GM12878 (cell line): ENCODE measurements at regions not wholly inside any gene's neighbourhood (a gene's known extent, or its start where the extent isn't known, plus 50 kb on each side); places are given as distances from the start of the nearest gene placed in this dataset.

Experiments
- ATAC-seq: fragments of 200-7000 bp; cut with Tn5 transposase; 3 replicates; pipeline ENCODE4 v1.9.1; 2020; ENCODE audit warnings: mild to moderate bottlenecking, moderate library complexity
- BruUV-seq: library from RNA; stranded (reverse); fragments of 400-500 nt; replicated peaks from 2 replicates; lab custom pipeline; 2021; lab: Mats Ljungman, UMichigan
- CTCF ChIA-PET: fragments of 300-600 bp; sonication (Branson Sonifier 250); formaldehyde crosslinking; extraction: SDS; loops from one replicate; lab custom pipeline; 2021; ENCODE audit warnings: inconsistent platforms; lab: Yijun Ruan, JAX
- POLR2A ChIA-PET: fragments of 350-600 bp; formaldehyde crosslinking; extraction: SDS; loops from one replicate; lab custom pipeline; 2021; ENCODE audit warnings: inconsistent platforms; lab: Charles Lee
- RAD21 ChIA-PET: fragments of 300-600 bp; sonication (Branson Sonifier 250); formaldehyde crosslinking; loops from one replicate; lab custom pipeline; 2023; ENCODE audit warnings: antibody characterized with exemption; ENCODE audit not compliant: unreplicated experiment; lab: Charles Lee
- SMC1A ChIA-PET: fragments of 300-600 bp; sonication (Branson Sonifier 250); formaldehyde crosslinking; loops from one replicate; lab custom pipeline; 2023; ENCODE audit not compliant: unreplicated experiment, uncharacterized antibody; lab: Charles Lee
- DNase-seq: peaks from one replicate; pipeline ENCODE4 v3.0.0-alpha.2; 2011; ENCODE audit warnings: low read depth, low spot score
- FAIRE-seq: peaks from 3 replicates; lab custom pipeline; 2011; peaks lifted over from hg19 to GRCh38; lab: Jason Lieb, UNC
- H2AFZ ChIP-seq: 2 replicates; pipeline ENCODE4 v1.6.0; 2011; ENCODE audit warnings: low read depth, low read length, control low read depth; ENCODE audit not compliant: control insufficient read depth
- H3K27ac ChIP-seq: 2 replicates; pipeline ENCODE4 v1.5.1; 2011; ENCODE audit warnings: control low read depth; ENCODE audit not compliant: control insufficient read depth, insufficient read depth
- H3K27me3 ChIP-seq, 2 experiments: replicated peaks in 1 of 2; 2 replicates each; pipeline versions ENCODE4 v1.6.0 to v1.6.1; 2011; ENCODE audit warnings: low read length in 1 of 2; ENCODE audit not compliant: control insufficient read depth in 2 of 2, insufficient read depth in 2 of 2
- H3K36me3 ChIP-seq, 2 experiments: 2 replicates each; pipeline ENCODE4 v1.5.1; 2011; ENCODE audit warnings: low read length in 1 of 2; ENCODE audit not compliant: control insufficient read depth in 2 of 2, insufficient read depth in 2 of 2
- H3K4me1 ChIP-seq: 2 replicates; pipeline ENCODE4 v1.6.1; 2011; ENCODE audit warnings: mild to moderate bottlenecking, low read length, moderate library complexity, mixed read lengths; ENCODE audit not compliant: control insufficient read depth, insufficient read depth
- H3K4me2 ChIP-seq: 2 replicates; pipeline ENCODE4 v1.6.0; 2011; ENCODE audit warnings: control low read depth; ENCODE audit not compliant: control insufficient read depth, insufficient read depth
- H3K4me3 ChIP-seq: fragments of 200-600 bp; sonication (generic); 2 replicates; pipeline ENCODE4 v1.5.1; 2016
- H3K79me2 ChIP-seq: 2 replicates; pipeline ENCODE4 v1.6.0; 2011; ENCODE audit warnings: low read length; ENCODE audit not compliant: control insufficient read depth, insufficient read depth
- H3K9ac ChIP-seq: 2 replicates; pipeline ENCODE4 v1.8.0; 2011; ENCODE audit warnings: low read length, control low read depth, mixed read lengths; ENCODE audit not compliant: control insufficient read depth, insufficient read depth
- H3K9me3 ChIP-seq: replicated peaks from 3 replicates; pipeline ENCODE4 v1.5.1; 2011; ENCODE audit warnings: mild to moderate bottlenecking, low read length; ENCODE audit not compliant: control insufficient read depth, insufficient read depth
- H4K20me1 ChIP-seq: 2 replicates; pipeline ENCODE4 v1.6.0; 2011; ENCODE audit not compliant: control insufficient read depth, insufficient read depth
- ATF7 ChIP-seq: fragments of 450-650 bp; IDR thresholded peaks from 2 replicates; pipeline ENCODE4 v1.6.1; 2016; ENCODE audit warnings: low read depth, mild to moderate bottlenecking
- BACH1 ChIP-seq: fragments of 450-650 bp; IDR thresholded peaks from 2 replicates; pipeline ENCODE4 v1.6.1; 2017; ENCODE audit warnings: mild to moderate bottlenecking, borderline replicate concordance
- BMI1 ChIP-seq: fragments of 450-650 bp; IDR thresholded peaks from 2 replicates; pipeline ENCODE4 v1.6.1; 2016; ENCODE audit warnings: mild to moderate bottlenecking, moderate library complexity, borderline replicate concordance
- CBX3 ChIP-seq: fragments of 200-600 bp; sonication (generic); IDR thresholded peaks from 2 replicates; pipeline ENCODE4 v1.6.1; 2016; ENCODE audit warnings: low read depth, borderline replicate concordance
- CTCF ChIP-seq, 3 experiments: IDR thresholded peaks in 2 of 3; conservative IDR thresholded peaks in 1 of 3; 2 replicates each; pipeline ENCODE4 v1.5.1; 2011; ENCODE audit warnings: low read depth in 3 of 3, low read length in 3 of 3, mild to moderate bottlenecking in 3 of 3, control low read depth in 2 of 3, moderate library complexity in 2 of 3, inconsistent platforms in 1 of 3, mixed read lengths in 1 of 3; ENCODE audit not compliant: control insufficient read depth in 2 of 3, insufficient read depth in 1 of 3; ENCODE audit errors: extremely low read depth in 1 of 3
- DPF2 ChIP-seq: fragments of 450-650 bp; IDR thresholded peaks from 2 replicates; pipeline ENCODE4 v1.6.1; 2017; ENCODE audit warnings: mild to moderate bottlenecking
- EP300 ChIP-seq, 2 experiments: fragments of 150-350 bp in 1 of 2; IDR thresholded peaks; 2 replicates each; pipeline ENCODE4 v1.6.1; 2011 to 2012; ENCODE audit warnings: low read depth in 2 of 2, low read length in 2 of 2, borderline replicate concordance in 1 of 2, improper control_type of control experiment in 1 of 2, inconsistent platforms in 1 of 2; ENCODE audit not compliant: control insufficient read depth in 1 of 2
- FOXK2 ChIP-seq: fragments of 450-650 bp; IDR thresholded peaks from 2 replicates; pipeline ENCODE4 v1.6.1; 2017; ENCODE audit warnings: mild to moderate bottlenecking, moderate library complexity
- FOXM1 ChIP-seq: IDR thresholded peaks from 2 replicates; pipeline ENCODE4 v1.6.1; 2012; ENCODE audit warnings: low read depth, mild to moderate bottlenecking, inconsistent platforms, low read length, moderate library complexity
- GABPA ChIP-seq: IDR thresholded peaks from 2 replicates; pipeline ENCODE4 v1.6.1; 2014; ENCODE audit warnings: antibody characterized with exemption, low read depth, mild to moderate bottlenecking, inconsistent platforms
- HCFC1 ChIP-seq: fragments of 150-350 bp; IDR thresholded peaks from 2 replicates; pipeline ENCODE4 v1.6.1; 2014; ENCODE audit warnings: low read length
- HDGF ChIP-seq: fragments of 450-650 bp; IDR thresholded peaks from 2 replicates; pipeline ENCODE4 v1.6.1; 2016; ENCODE audit warnings: antibody characterized with exemption
- PAX5 ChIP-seq: IDR thresholded peaks from 2 replicates; pipeline ENCODE4 v1.6.1; 2011; ENCODE audit warnings: low read depth, low read length, borderline replicate concordance
- POLR2AphosphoS5 ChIP-seq: IDR thresholded peaks from 2 replicates; pipeline ENCODE4 v1.6.1; 2011; ENCODE audit warnings: mild to moderate bottlenecking, low read length, inconsistent platforms
- RFX5 ChIP-seq: IDR thresholded peaks from 2 replicates; pipeline ENCODE4 v1.6.1; 2011; ENCODE audit warnings: low read depth, low read length, improper control_type of control experiment
- SMAD1 ChIP-seq: fragments of 450-650 bp; IDR thresholded peaks from 2 replicates; pipeline ENCODE4 v1.6.1; 2018; ENCODE audit warnings: mild to moderate bottlenecking, low read depth; ENCODE audit not compliant: partially characterized antibody
- SRF ChIP-seq, 2 experiments: IDR thresholded peaks; 2 replicates each; pipeline ENCODE4 v1.6.1; 2011; ENCODE audit warnings: low read depth in 2 of 2, low read length in 2 of 2, mild to moderate bottlenecking in 1 of 2, moderate library complexity in 1 of 2
- SUPT20H ChIP-seq: IDR thresholded peaks from 2 replicates; pipeline ENCODE4 v1.6.1; 2011; ENCODE audit warnings: low read depth, mild to moderate bottlenecking, low read length, moderate library complexity, borderline replicate concordance; ENCODE audit not compliant: control insufficient read depth
- ZNF207 ChIP-seq: fragments of 450-650 bp; IDR thresholded peaks from 2 replicates; pipeline ENCODE4 v1.6.1; 2014; ENCODE audit warnings: antibody characterized with exemption, mild to moderate bottlenecking, borderline replicate concordance
- ZNF217 ChIP-seq: fragments of 450-650 bp; IDR thresholded peaks from 2 replicates; pipeline ENCODE4 v1.6.1; 2017; ENCODE audit warnings: antibody characterized with exemption, mild to moderate bottlenecking
- WGBS: methylation state at CpG from one replicate; pipeline ENCODE4 v1.1.6; 2016; ENCODE audit warnings: low lambda C conversion rate; ENCODE audit not compliant: insufficient replicate concordance, insufficient coverage; ENCODE audit errors: missing lambda C conversion rate; 5-methylcytosine and 5-hydroxymethylcytosine counted together
- in situ Hi-C: fragments of 300-500 bp; cut with MboI; formaldehyde crosslinking; loops from 9 replicates; pipeline ENCODE4 v1.14.3; 2018; ENCODE audit warnings: mixed read lengths
- intact Hi-C: fragments of 100-400 bp; cut with micrococcal nuclease; formaldehyde crosslinking; loops from one replicate; pipeline ENCODE4 v1.14.2; 2022; ENCODE audit not compliant: unreplicated experiment
- TF ChIP-seq, protein P1 (sequence below): IDR thresholded peaks from 2 replicates; pipeline ENCODE4 v1.6.1; 2012; ENCODE audit warnings: low read depth, low read length, improper control_type of control experiment

DNA sequence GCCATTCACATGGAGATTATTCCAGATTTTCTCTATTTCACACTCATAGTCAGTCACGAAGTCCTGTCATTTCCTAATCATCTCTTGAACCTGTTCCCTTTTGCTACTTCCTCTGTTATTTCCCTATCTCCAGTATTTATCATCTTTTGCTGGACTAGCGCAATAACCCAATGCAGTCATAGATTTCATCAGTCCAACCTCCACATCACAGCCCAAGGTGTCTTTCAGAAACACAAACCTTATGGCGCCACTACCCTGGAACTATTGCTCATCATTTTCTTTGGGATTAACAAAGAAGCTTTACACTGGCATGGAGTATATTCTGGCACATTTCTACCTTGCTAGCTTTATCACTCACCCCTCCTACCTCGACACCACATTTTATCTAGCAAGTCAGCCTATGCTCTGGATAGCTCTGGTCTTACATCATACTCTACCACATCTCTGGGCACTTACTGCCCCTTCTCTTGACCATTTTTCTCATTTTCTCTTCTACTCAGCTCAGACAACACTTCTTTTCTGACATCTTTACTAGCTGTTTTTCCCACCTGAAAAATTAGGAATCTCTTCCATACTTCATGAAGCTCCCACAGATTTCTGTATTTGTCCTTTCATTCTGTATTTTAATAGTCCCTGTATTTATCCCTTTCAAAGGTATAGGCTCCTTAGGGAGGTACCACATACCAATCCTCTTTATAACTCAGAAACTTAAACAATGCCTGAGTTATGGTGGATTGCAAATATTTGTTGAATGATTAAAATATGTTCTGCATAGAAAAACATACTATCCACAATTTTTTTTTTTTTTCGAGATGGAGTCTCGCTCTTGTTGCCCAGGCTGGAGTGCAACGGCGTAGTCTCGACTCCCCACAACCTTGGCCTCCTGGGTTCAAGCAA is 534.7 kb downstream of the KLF12 start (continued):
- TF ChIP-seq POLR2AphosphoS5, result no peak
- TF ChIP-seq FOXK2, result no peak
- no peak for TF ChIP-seq HDGF
- no peak for TF ChIP-seq RFX5
- TF ChIP-seq EP300 (IDR thresholded peaks at IDR 0.05; ENCODE audit: borderline replicate concordance in 1 of 2, control insufficient read depth in 1 of 2, low read depth in 2 of 2, low read length in 2 of 2), result no peak
- no peak for TF ChIP-seq GABPA
- TF ChIP-seq SMAD1, result no peak

GRCh38 chr13:73598020-73598712 is 536.0 kb downstream of the KLF12 start:
- DNase-seq (no peak), FAIRE-seq (no peak), ATAC-seq (no peak)
- ChIA-PET POLR2A (no interaction called here), SMC1A (no interaction called here), RAD21 (no interaction called here), CTCF (no interaction called here)
- H3K9me3 ChIP-seq, result no peaks in the 10 kb centered on the region
- H2AFZ ChIP-seq, result no peak overlapping the region
- no peak overlapping the region for H3K27ac ChIP-seq
- no peak overlapping the region for H3K4me2 ChIP-seq
- H3K9ac ChIP-seq, result no peak overlapping the region
- H3K27me3 ChIP-seq, result no peaks in the 10 kb centered on the region
- H3K36me3 ChIP-seq, result no peaks in the 10 kb centered on the region
- 1% methylated on average over 3 of the region's 3 CpGs for WGBS
- no TSS peak for BruUV-seq
- no peak overlapping the region for H3K4me3 ChIP-seq
- no peaks in the 10 kb centered on the region for H3K79me2 ChIP-seq
- intact Hi-C loops (no loop called here), in situ Hi-C loops (no loop called here)
- no peaks in the 10 kb centered on the region for H4K20me1 ChIP-seq
- H3K4me1 ChIP-seq, result no peaks in the 10 kb centered on the region
- TF ChIP-seq ZNF207, result no peak
- TF ChIP-seq ZNF217, result no peak
- no peak for TF ChIP-seq SUPT20H
- no peak for TF ChIP-seq HCFC1
- TF ChIP-seq CBX3, result no peak
- TF ChIP-seq DPF2, result no peak
- TF ChIP-seq BACH1, result no peak
- no peak for TF ChIP-seq SRF (IDR thresholded peaks at IDR 0.05; ENCODE audit: low read depth in 2 of 2, low read length in 2 of 2)
- TF ChIP-seq PAX5, result no peak
- TF ChIP-seq ATF7, result no peak
- TF ChIP-seq FOXM1, result no peak
- TF ChIP-seq, protein P1, sequence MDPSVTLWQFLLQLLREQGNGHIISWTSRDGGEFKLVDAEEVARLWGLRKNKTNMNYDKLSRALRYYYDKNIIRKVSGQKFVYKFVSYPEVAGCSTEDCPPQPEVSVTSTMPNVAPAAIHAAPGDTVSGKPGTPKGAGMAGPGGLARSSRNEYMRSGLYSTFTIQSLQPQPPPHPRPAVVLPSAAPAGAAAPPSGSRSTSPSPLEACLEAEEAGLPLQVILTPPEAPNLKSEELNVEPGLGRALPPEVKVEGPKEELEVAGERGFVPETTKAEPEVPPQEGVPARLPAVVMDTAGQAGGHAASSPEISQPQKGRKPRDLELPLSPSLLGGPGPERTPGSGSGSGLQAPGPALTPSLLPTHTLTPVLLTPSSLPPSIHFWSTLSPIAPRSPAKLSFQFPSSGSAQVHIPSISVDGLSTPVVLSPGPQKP, result no peak
- TF ChIP-seq CTCF (IDR thresholded peaks at IDR 0.05 in 2 of 3, conservative IDR thresholded peaks at IDR 0.05 in 1 of 3; ENCODE audit: control insufficient read depth in 2 of 3, extremely low read depth in 1 of 3, insufficient read depth in 1 of 3, low read depth in 3 of 3, low read length in 3 of 3), result no peak
- no peak for TF ChIP-seq BMI1
